ENCODE measurements at regions not wholly inside any gene's neighbourhood (a gene's known extent, or its start where the extent isn't known, plus 50 kb on each side); places are given as distances from the start of the nearest gene placed in this dataset.

DNA sequence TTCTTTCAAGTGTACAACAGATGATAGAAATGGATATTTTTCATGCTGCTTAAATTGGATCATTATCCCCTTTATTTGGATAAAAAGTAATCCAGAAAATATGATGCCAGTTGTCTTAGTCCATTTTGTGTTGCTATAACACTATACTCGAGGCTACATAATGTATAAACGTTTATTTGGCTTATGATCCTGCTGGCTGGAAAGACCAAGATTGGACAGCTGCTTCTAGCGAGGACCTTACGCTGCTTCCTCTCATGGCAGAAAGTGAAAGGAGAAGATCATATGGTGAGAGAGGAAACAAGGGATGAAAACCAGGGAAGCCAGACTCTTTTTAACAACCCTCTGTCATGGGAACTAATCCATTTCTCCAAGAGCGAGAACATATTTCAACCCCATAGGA is 102.7 kb downstream of the TRAM1L1 start:
- TF ChIP-seq, protein P1, sequence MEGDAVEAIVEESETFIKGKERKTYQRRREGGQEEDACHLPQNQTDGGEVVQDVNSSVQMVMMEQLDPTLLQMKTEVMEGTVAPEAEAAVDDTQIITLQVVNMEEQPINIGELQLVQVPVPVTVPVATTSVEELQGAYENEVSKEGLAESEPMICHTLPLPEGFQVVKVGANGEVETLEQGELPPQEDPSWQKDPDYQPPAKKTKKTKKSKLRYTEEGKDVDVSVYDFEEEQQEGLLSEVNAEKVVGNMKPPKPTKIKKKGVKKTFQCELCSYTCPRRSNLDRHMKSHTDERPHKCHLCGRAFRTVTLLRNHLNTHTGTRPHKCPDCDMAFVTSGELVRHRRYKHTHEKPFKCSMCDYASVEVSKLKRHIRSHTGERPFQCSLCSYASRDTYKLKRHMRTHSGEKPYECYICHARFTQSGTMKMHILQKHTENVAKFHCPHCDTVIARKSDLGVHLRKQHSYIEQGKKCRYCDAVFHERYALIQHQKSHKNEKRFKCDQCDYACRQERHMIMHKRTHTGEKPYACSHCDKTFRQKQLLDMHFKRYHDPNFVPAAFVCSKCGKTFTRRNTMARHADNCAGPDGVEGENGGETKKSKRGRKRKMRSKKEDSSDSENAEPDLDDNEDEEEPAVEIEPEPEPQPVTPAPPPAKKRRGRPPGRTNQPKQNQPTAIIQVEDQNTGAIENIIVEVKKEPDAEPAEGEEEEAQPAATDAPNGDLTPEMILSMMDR (IDR thresholded peaks at IDR 0.05), result no peak
- TF ChIP-seq POLR2A (IDR thresholded peaks at IDR 0.05), result no peak

Measured in lower leg skin (tissue), 3 donors.